GM12892 (cell line): ENCODE measurements at regions not wholly inside any gene's neighbourhood (a gene's known extent, or its start where the extent isn't known, plus 50 kb on each side); places are given as distances from the start of the nearest gene placed in this dataset.

ENCODE experiments used
- POLR2A ChIP-seq: IDR thresholded peaks from 2 replicates; pipeline ENCODE4 v1.6.1; 2011; ENCODE audit warnings: low read depth, low read length, control low read depth
- POLR2AphosphoS5 ChIP-seq: IDR thresholded peaks from 2 replicates; pipeline ENCODE4 v1.6.1; 2011; ENCODE audit warnings: low read depth, low read length, control low read depth
- TAF1 ChIP-seq: IDR thresholded peaks from 2 replicates; pipeline ENCODE4 v1.6.1; 2011; ENCODE audit warnings: low read depth, mild to moderate bottlenecking, control low read depth, low read length, borderline replicate concordance

GRCh38 chr6:14447240-14447639 is 329.7 kb downstream of the CD83 start:
- TF ChIP-seq POLR2A = no peak
- TF ChIP-seq TAF1 = no peak
- no peak for TF ChIP-seq POLR2AphosphoS5
